ENCODE measurements at regions not wholly inside any gene's neighbourhood (a gene's known extent, or its start where the extent isn't known, plus 50 kb on each side); places are given as distances from the start of the nearest gene placed in this dataset.
"Not testable (repeated sequence)": the region's sequence is repeated elsewhere in the genome, so short reads cannot be mapped to it uniquely, and the experiment has no call there.

DNA sequence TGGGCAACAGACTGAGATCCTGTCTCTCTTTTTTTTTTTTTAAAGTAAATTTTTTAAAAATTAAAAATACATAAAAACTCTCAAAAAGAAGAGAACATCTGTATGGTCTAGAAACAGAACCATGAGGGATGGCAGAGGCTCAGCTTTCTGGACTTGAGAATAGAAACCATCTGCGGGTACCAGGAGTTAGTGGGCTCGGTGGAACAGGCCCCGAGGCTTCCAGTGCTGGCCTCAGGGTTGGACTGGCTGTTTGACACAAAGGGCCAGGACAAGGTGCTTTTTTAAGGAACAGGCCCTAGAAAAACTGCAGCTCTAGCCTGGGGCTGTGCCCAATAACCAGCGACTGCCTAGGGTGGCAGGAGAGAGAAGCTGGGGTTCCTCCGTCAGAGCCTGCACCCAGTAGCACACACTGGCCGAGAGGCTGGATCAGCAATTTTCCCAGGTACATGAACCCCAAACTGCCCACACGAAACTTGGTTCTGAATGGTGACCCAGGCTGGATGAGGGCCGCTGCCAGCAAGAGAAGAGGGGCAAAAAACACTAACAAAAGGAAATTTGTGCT is 131.0 kb upstream of the OLIG3 start:
- no peak for DNase-seq

DNA sequence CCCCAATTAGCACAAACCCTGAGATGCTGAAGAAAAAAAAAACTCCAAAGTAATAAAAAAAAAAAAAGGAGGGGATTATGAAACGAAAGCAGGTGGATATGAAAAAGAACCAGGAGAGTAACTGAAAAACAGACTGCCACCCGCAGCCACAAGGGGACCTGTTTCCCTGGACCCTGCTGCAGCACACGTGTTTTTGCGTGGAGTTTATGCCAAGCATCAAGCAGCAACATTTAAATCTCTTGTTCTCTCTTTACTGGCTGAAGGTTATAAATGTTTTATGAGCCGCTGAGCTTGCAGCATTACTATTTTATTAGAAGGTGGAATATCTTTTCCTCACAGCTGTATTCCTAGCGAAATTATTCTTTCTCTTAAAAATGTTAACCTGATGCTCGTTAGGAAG is 131.6 kb upstream of the OLIG3 start:
- no peak for DNase-seq

DNA sequence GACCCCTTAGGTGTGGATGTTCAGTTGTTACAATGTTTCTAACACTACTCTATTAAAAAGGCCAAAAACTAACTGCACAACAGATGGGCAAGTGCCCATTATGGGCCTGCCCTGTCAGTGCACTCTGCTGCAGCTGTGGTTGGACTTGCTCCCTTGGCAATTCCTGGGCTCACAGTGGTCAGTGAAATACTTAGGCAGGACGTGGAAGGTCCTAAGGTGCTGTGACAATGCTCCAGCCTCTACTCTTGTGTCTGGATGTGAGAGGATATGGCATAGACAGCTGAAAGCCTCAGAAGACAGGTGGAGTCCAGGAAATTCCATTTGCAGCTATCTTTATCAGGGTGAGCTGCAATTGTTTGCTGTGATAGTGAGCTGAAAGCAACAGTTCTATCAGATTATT is 136.5 kb upstream of the OLIG3 start:
- no peak for DNase-seq

DNA sequence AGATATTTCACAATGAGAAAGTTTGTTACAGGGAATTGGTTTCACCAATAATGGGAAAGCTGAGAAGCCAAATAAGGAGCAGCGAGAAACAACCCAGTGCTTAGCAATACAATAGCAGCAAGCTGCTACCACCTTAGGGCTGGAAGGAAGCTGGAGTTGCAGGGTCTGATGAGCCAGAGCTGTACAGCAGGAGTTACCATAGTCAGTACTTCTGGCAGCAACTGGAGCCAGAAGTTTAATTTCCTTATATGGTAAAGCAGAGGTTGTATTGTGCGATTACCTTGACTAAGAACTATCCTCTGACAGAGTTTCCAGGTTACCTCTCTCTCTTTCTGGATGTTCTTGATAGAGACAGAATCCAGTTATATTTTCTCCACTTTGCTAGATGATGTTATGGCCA is 137.1 kb upstream of the OLIG3 start:
- no peak for DNase-seq

DNA sequence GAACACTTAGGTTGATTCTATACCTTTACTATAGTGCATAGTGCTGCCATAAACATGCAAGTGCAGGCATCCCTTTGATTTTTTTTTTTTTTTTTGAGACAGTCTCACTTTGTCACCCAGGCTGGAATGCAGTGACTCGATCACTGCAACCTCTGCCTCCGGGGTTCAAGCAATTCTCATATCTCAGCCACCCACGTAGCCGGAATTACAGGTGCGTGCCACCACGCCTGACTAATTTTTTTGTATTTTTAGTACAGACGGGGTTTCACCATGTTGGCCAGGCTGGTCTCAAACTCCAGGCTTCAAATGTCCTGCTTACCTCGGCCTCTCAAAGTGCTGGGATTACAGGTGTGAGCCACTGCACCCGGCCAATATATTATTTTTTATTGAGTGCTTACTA is 140.0 kb upstream of the OLIG3 start:
- DNase-seq = not testable (repeated sequence)

DNA sequence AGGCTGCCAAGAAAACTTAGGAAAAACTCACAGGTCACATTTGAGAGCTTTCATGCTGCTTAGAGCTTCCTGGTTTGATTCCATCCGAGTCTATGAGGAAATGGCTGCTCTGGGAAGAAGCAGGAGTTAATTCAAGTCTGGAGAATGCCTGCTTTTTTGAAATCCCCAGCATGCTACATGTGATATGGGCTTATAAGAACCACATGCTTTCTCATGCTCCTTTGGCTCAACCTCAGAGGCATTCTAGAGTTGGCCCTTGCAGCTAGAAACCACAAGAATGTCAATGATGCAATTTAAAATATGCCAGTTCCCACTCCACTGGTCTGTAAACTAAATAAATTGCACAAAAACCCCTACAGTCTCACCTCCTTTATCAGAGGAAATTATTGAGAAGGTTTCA is 142.9 kb upstream of the OLIG3 start:
- DNase-seq = no peak

DNA sequence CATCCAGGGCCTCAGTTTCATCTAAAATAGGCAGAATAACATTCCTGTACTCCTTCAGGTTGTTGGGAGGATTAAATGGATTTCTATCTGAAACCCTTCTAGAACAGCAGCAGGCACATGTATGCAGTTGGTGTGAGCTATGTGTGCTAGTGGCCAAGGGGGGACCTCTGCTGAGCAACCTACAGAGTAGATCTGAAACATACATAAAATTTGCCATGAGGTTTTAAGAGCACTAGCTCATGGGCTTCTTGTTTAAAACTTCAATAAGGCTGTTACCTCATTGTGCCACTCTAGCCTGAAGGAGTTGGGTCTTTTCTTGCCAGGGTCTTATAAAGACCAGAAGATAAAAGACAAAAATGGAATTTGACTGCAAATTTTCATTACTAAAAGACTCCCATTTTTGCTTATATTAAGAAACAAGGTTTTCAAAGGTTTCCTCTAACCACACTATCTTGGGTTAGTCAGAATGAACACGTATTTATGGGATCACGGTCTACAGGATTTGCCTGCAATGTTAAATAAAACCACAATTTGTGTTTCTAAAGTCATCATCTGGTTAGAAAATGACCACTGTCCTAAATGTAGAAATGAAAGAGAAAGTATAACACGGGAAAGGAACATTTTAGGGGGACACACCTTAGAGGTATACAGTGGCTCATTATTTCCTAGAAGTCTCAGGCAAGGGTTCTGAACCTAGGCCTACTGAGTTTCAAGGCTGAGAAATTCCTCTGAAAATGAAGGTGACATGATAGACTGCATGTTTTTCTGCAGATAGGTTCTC is 144.9 kb upstream of the OLIG3 start:
- DNase-seq = no peak

DNA sequence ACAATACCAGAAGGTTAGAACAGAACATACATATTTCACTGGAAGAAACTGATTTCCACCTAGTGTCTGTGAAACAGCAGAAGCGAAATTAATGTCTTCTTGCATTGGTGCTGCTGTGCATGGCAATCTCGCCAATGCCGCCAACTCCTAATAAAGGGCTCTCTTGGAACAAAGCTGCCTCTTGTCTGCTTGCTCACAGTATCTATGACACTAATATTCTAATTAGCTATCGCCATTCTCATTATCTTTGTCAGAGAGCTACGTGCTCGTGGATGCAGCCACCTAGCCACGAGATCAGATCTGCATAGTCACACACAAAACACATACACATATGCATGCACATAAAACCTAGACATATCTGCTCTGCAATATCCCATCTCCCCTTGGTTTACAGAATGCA is 145.9 kb upstream of the OLIG3 start:
- no peak for DNase-seq

DNA sequence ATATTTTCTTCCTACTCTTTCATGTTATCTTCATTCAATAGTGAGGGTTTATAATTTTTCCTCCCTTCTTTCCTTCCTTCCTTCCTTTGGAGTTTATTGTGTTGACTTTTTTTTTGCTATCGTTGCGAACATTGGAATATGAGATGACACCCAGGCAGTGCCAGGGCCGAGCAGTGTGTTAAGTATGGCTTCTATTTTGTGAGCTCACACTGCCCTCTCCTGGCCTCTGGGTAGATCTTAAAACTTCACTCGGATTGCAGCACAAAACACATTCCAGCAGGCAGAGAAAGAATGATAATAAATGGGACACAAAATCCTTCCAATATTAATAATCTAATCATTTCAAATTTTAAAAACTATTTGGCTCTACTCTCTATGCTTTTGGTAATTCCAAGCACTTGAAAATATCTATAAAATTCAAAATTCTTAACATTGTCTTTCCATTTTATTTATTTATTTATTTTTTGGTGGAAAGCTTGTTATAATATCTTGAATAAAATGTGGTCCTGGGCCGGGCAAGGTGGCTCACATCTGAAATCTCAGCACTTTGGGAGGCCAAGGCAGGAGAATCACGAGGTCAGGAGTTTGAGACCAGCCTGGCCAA is 147.4 kb upstream of the OLIG3 start:
- DNase-seq = peak; percentile 2 to 39

DNA sequence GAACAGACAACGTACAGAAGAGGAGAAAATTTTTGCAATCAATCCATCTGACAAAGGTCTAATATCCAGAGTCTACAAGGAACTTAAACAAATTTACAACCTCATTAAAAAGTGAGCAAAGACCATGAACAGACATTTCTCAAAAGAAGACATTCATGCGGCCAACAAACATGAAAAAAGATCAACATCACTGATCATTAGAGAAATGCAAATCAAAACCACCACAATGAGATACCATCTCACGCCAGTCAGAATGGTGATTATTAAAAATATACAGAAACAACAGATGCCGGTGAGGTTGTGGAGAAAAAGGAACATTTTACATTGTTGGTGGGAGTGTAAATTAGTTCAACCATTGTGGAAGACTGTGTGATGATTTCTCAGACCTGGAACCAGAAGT is 149.0 kb upstream of the OLIG3 start:
- not testable (repeated sequence) for DNase-seq

DNA sequence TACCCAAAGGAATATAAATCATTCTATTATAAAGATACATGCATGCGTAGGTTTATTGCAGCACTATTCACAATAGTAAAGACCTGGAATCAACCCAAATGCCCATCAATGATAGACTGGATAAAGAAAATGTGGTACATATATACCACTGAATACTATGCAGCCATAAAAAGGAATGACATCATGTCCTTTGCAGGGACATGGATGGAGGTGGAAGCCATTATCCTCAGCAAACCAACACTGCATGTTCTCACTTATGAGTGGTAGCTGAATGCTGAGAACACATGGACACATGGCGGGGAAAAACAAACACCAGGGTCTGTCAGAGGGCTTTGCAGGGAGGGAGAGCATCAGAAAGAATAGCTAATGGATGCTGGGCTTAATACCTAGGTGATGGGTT is 149.4 kb upstream of the OLIG3 start:
- DNase-seq = not testable (repeated sequence)

DNA sequence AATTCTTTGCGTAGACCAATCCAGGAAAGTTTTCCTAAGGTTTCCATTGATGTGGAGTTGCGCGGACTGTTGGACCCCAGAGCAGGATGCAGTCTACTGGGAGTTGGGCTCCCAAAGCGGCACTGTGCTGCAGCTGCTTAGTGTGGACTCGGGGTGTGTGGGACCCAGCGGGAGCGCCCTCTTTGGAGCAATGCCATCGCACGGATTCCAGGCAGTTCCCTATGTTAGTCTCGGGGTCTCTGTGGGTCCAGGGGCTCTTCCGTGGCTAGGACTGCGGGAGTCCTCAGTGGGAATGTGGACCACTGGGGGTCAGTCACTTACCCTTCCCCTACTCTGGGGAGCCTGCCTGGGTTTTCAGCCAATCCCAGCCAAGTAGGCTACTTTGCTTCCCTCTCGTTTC is 151.7 kb upstream of the OLIG3 start:
- no peak for DNase-seq

DNA sequence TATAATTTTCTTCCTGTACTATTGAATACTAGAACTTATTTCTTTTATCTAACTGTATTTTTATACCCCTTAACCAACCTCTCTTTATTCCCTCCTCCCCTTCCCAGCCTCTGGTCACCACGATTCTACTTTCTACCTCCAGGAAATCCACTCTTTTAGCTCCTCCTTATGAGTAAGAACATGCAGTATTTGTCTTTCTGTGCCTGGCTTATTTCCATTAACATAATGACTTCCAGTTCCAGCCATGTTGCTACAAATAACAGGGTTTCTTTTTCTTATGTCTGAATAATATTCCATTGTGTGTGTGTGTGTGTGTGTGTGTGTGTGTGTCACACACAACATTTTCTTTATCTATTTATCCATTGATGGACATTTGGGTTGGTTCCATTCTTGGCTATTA is 152.3 kb upstream of the OLIG3 start:
- no peak for DNase-seq

DNA sequence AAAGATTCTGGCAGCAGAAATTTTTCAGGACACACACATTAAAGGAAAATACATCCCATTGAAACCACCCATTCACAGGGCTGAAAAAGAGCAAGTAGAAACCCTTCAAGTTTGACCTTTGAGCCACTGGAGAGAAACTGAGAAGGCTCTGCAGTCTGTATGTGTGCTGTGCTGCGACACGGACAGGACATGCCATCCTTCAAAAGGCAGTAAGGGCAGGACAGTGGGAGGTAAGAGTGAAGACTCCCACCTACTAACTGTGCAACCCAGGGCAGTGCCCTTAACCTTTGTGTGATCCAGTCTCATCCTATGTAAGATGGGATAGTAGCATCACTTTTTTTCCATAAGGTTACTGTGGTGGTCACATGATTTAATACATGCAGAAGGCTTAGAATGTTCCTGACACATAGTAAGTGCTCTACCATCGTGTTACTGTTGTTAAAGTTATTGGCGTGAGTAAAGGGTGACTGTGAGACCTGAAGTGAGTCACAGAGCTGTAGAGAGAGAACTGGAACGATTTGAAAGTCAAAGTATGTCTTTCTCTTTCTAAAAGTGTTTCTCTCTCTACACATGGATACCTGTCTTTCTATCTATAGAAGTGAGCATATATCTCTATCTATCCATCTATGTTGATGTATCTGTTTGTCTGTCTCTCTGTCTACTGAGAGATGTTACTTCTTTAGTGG is 153.7 kb upstream of the OLIG3 start:
- DNase-seq = no peak

DNA sequence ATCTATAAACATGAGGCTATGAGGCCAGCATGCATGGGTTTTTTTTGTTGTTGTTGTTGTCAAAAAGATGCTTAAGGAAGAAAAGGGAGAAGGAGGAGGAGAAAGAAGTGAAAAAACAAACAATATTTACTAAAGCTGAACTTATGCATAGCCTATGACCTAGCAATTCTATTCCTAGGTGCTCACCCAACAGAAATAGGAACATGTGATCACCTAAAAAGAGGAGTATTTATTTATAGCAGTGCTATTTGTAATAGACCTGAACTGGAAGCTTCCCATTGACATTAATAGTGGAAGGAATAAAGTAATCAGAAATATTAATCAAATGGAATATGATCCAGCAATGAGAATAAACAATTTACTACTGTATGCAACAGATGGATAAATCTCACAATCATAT is 156.5 kb upstream of the OLIG3 start:
- no peak for DNase-seq

DNA sequence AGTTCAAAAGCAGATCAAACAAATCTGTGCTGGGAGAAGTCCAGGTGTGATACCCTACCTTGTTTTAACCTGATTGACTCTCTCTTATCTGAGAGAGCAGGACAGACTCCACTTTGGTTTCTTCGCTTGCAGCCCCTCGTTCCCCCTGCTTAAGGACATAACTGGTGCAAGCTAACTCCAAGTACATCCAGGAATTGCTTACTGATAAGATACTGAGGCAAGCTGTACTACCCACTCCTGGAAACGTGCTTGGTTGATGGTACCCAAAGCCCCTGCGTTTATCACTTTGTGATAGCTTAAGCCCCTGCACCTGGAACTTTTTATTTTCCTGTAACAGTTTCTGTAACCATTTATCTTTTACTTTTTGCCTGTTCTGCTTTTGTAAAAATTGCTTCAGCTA is 157.0 kb upstream of the OLIG3 start:
- no peak for DNase-seq

DNA sequence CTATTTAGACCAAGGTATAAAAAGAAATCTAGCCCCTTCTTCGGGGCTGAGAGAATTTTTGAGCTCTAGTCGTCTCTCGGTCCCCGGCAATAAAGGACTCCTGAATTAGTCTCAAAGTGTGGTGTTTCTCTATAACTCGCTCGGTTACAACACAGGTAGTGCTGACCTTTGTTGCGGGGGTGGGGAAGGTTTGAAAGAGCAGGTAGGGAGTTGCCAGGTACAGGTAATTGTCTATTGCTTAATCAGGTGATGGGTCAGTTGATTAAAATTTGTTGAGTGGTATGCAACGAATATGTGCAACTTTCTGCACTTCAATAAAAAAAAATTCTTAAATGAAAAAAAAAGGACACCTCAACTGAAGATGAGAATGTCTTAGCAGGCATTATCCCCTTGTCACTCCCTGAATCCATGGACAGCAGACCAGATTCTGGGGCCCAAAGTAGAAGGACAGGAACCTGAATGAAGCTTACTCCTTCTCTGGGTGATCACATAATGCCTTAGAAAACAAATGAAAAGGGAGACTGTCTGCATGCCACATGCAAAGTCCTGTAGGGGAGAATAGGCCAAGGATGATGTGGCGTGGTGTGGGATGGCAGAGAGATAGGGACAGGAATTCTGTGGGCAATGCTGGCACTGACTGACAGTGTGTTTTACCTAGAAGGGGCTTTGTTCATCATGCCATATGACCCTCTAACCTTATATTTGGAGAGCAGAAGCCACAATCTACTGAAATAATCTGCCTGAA is 157.6 kb upstream of the OLIG3 start:
- DNase-seq = no peak

DNA sequence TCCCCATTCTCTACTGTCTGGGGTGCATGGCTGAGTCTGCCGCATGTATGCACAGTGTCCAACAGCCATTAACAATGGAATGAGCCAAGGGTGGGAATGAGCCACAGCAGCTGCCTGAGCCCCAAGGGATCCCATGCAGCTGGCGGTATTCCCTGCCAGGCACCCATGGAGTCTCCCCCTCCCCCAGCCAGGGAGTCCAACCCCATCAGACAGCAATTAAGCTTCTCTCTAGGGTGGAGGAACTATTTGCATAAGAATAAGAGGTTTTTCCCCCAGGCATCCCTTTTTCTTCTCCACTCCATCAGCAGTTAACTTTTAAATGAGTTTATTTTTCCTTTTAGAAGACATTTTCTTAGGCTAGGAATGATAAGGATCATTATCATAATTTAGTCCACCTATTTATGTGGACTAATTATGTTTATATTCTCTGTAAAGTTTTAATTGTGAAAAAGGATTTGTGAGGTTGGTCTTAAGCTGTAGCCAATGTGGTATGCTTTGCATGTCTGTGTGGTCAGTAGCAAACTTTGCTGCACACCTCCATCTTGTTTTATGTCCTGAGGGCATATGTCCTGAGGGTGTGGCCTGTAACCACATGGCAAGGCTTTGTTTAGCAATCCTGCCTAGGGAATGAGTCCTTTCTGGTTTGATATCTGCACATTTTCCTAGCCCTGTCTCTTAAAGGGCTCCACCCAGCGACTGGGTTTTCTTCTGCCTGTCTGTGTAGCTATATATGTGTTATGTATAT is 158.9 kb upstream of the OLIG3 start:
- DNase-seq = no peak

DNA sequence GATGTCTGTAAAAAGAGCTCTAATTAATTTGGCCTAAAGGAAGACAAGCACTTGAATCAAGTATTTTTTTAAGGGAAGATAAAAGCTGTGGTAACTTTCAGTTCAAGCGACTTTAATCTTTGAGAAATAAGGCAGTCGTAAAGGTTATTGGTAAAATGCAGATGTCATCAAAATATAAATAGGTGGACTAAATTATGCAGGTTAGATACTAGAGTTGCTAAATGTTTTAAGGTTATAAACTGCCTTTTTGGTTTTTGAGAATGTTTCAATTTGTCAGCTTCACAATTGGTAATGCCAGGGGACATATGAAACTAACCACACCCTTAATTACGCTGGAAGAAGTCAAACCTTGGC is 159.5 kb upstream of the OLIG3 start:
- no peak for DNase-seq

DNA sequence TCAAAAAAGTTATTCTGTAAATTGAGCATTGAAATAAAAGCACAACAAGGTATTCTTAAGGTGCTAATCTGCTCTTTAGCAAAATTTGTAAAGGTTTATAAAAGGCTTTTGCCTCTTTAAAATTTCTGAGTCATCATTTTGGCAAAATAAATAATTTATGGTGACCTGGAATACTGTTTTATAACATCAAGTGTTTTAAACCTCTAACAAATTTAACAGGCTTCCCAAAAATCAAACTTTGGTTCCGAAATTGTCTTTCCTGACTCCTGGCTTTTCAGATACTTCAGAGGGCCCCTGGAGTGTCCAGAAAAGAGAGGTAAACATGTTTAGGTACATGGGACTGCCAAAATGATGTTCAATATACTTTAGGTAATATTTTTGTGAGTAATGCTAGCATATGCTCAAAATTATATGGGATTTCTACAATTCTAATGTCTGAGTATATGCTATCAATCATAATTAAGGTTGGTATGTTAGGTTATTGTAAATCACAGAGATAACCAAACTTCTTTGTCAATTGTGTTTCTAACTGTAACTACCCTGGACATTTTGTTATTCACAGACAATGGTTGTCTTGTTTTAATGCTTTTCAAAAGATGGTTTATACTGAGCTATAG is 160.3 kb upstream of the OLIG3 start:
- no peak for DNase-seq

DNA sequence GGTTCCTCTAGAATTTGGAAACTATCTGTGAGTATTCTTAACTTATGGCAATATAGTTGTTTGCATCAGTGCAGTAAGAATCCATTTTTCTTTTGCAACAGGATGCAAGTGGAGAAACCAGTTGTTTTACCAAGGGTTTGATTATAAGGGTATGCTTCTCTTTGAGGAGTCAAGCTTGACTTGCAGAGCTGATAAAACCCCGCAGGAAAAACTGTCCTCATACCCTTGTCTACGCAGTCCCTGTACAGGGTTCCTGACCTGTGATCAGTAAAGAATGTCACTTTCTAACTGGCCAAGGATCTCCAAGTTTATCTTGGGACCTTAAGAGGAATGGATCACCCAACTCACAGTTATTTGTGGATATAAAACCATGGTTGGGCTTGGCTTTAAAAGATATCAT is 161.1 kb upstream of the OLIG3 start:
- no peak for DNase-seq

DNA sequence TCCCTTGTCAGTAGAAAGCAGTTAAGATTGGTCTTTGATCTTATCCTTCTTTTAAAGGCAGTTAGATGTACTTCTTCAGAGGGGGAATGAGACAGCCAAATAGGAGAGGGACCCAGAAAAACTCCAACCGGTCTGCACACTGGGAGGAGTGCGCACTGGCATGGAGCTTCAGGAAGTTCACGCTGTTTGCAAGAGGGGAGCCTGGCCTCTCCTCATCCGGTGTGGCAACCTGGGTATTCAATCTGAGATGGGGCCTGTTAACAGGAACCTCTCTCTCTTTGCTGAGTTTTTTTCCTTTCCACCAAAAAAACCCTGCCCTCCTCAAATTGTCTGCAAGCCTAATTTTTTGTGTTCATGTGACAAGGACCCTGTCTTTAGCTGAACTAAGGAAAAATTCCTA is 162.5 kb upstream of the OLIG3 start:
- DNase-seq = no peak
